Vagina (tissue), 2 donors: ENCODE measurements at regions not wholly inside any gene's neighbourhood (a gene's known extent, or its start where the extent isn't known, plus 50 kb on each side); places are given as distances from the start of the nearest gene placed in this dataset.
A peak's percentile ranks its signal among the peaks of the same experiment; 100 is the strongest.

Experiments used
- DNase-seq, 2 donors: peaks; one replicate each; pipeline ENCODE4 v3.0.0-alpha.2; 2017; ENCODE audit errors: extremely low spot score in 2 of 2
- H3K27ac ChIP-seq: fragments of 200-600 bp; sonication (generic); one replicate; pipeline ENCODE4 v1.5.1; 2019
- H3K27me3 ChIP-seq: fragments of 200-600 bp; sonication (generic); one replicate; pipeline ENCODE4 v1.5.1; 2019
- H3K36me3 ChIP-seq, 2 donors: fragments of 200-600 bp; sonication (generic); one replicate each; pipeline ENCODE4 v1.5.1; 2017 to 2019
- H3K4me1 ChIP-seq: fragments of 200-600 bp; sonication (generic); one replicate; pipeline ENCODE4 v1.5.1; 2019
- H3K4me3 ChIP-seq, 2 donors: fragments of 200-600 bp; sonication (generic); 1 replicate in 1 of 2; 2 replicates in 1 of 2; pipeline ENCODE4 v1.5.1; 2016 to 2019
- H3K9me3 ChIP-seq: fragments of 200-600 bp; sonication (generic); one replicate; pipeline ENCODE4 v1.5.1; 2019
- POLR2A ChIP-seq, 2 donors: fragments of 450-650 bp; IDR thresholded peaks; one replicate each; pipeline ENCODE4 v1.6.1; 2017; ENCODE audit warnings: antibody characterized with exemption in 2 of 2, mild to moderate bottlenecking in 2 of 2, moderate library complexity in 2 of 2
- POLR2AphosphoS5 ChIP-seq, 2 donors: sonication (generic); formaldehyde crosslinking; IDR thresholded peaks; one replicate each; pipeline ENCODE4 v1.9.0; 2017; ENCODE audit warnings: antibody characterized with exemption in 2 of 2, mild to moderate bottlenecking in 2 of 2, low read depth in 1 of 2; ENCODE audit not compliant: insufficient read depth in 1 of 2
- intact Hi-C: fragments of 100-400 bp; cut with DNase I; formaldehyde crosslinking; loops from one replicate; pipeline ENCODE4 v1.15.1; 2023
- TF ChIP-seq, protein P1 (sequence below), 3 experiments: fragments of 450-650 bp in 2 of 3; fragments of 200-600 bp in 1 of 3; sonication (generic) in 1 of 3; IDR thresholded peaks; one replicate each; pipeline ENCODE4 v1.5.1; 2017 to 2019; ENCODE audit warnings: antibody characterized with exemption in 3 of 3, mild to moderate bottlenecking in 2 of 3, moderate library complexity in 2 of 3

DNA sequence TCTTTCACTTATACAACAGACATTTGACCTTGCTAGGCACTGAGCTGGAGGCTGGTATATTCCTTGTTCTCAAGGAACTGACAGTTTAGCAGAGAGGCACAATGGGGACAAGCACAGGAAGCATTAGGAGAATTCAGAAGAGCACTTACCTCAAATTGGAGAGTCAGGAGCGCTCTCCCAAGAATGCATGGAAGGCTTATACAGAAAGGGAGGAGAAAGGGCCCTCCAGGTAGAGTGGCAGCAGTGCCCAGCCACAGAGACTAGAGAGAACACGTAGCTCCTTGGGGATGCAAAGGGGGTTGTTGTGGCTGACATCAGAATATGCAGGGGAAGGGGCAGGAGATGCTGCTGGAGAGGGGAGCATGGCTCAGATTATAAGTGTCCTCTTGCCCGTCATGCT lies 78.2 kb upstream of the MKLN1 start:
- peak overlapping the region; percentile 54 for H3K27ac ChIP-seq
- no peaks in the 10 kb centered on the region for H3K4me1 ChIP-seq
- intact Hi-C loops, result no loop called here
- no peak for DNase-seq
- no peaks in the 10 kb centered on the region for H3K27me3 ChIP-seq
- no peaks in the 10 kb centered on the region for H3K36me3 ChIP-seq
- TF ChIP-seq POLR2A (IDR thresholded peaks at IDR 0.05) (no peak), POLR2AphosphoS5 (IDR thresholded peaks at IDR 0.05; ENCODE audit: insufficient read depth in 1 of 2, low read depth in 1 of 2) (no peak)
- TF ChIP-seq, protein P1, sequence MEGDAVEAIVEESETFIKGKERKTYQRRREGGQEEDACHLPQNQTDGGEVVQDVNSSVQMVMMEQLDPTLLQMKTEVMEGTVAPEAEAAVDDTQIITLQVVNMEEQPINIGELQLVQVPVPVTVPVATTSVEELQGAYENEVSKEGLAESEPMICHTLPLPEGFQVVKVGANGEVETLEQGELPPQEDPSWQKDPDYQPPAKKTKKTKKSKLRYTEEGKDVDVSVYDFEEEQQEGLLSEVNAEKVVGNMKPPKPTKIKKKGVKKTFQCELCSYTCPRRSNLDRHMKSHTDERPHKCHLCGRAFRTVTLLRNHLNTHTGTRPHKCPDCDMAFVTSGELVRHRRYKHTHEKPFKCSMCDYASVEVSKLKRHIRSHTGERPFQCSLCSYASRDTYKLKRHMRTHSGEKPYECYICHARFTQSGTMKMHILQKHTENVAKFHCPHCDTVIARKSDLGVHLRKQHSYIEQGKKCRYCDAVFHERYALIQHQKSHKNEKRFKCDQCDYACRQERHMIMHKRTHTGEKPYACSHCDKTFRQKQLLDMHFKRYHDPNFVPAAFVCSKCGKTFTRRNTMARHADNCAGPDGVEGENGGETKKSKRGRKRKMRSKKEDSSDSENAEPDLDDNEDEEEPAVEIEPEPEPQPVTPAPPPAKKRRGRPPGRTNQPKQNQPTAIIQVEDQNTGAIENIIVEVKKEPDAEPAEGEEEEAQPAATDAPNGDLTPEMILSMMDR (IDR thresholded peaks at IDR 0.05), result no peak
- no peaks in the 10 kb centered on the region for H3K9me3 ChIP-seq
- H3K4me3 ChIP-seq, result no peak overlapping the region

DNA sequence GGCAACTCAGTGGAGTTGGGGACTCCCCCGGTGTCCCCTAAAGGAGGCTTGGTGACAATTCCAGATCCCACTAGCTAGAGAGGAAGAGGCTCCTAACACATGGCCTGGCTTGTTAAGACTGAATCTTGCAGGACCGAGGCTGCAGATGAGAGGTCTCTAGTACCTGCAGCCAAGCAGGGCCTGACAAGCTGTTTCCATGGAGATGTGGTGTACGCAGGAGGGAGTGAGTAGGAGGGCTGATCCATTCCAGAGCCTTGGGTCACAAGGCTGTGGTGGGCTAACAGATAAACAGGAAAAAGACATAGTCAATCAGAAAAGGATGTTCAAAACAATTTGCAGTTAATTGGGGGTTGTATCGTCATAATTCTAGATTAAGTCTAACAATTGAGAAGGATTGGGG lies 77.3 kb upstream of the MKLN1 start:
- H3K9me3 ChIP-seq, result peaks cover 5% of the 10 kb centered on the region

DNA sequence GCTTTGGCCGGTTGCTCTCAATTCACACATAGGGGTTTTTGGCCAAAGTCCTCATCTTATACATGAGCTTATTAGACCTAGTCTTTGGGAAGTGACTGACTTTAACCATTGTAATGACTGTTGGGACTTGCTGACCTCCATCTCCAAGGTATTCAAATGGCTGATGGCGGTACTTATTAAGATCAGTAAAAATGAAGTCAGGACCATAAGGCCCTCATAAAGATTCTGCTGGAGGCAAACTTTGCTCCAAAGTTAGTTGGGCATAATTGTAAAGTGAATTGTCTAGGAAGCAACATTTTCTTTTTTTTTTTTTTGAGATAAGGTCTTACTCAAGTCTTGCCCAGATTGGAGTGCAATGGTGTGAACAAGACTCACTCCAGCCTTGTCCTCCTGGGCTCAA lies 76.3 kb upstream of the MKLN1 start:
- no peaks in the 10 kb centered on the region for H3K36me3 ChIP-seq
- no peak for TF ChIP-seq POLR2AphosphoS5 (IDR thresholded peaks at IDR 0.05; ENCODE audit: insufficient read depth in 1 of 2, low read depth in 1 of 2)
- no peak for TF ChIP-seq POLR2A (IDR thresholded peaks at IDR 0.05)
- TF ChIP-seq, protein P1 (IDR thresholded peaks at IDR 0.05), result no peak
- intact Hi-C loops, result no loop called here
- H3K27me3 ChIP-seq, result no peaks in the 10 kb centered on the region
- no peak overlapping the region for H3K4me3 ChIP-seq
- no peaks in the 10 kb centered on the region for H3K4me1 ChIP-seq
- no peak overlapping the region for H3K27ac ChIP-seq
- no peak for DNase-seq
- H3K9me3 ChIP-seq, result peaks cover 8% of the 10 kb centered on the region

More for the DNA sequence above, 77.3 kb upstream of the MKLN1 start:
- intact Hi-C loops, result no loop called here
- Histone ChIP-seq H3K4me1 (no peaks in the 10 kb centered on the region), H3K27me3 (no peaks in the 10 kb centered on the region), H3K36me3 (no peaks in the 10 kb centered on the region), H3K4me3 (no peak overlapping the region), H3K27ac (peak overlapping the region; percentile 54)
- no peak for TF ChIP-seq POLR2A (IDR thresholded peaks at IDR 0.05)
- TF ChIP-seq, protein P1 (IDR thresholded peaks at IDR 0.05), result no peak
- no peak for TF ChIP-seq POLR2AphosphoS5 (IDR thresholded peaks at IDR 0.05; ENCODE audit: insufficient read depth in 1 of 2, low read depth in 1 of 2)
- DNase-seq, result no peak

DNA sequence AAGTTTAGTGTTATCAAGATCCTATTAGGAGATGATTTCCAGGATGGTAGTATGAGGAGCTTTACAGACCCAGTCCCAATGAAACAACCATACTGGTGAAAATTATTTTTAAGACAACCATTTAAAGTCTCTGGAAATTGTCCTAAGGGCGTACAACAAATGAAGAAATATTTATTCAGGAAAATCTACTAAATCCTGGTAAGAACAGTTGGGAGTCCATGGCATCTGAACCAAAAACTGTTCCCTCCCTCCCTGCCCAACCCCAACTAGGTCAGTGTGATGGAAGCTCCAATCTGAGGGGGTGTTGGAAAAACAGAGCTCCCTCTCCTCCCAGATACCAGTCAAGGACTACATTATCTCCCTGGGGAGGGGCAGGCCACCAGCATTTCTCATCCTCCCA lies 74.7 kb upstream of the MKLN1 start:
- Histone ChIP-seq H3K27ac (no peak overlapping the region), H3K36me3 (no peaks in the 10 kb centered on the region), H3K9me3 (peaks cover 8% of the 10 kb centered on the region), H3K27me3 (no peaks in the 10 kb centered on the region), H3K4me1 (no peaks in the 10 kb centered on the region), H3K4me3 (no peak overlapping the region)
- TF ChIP-seq, protein P1 (IDR thresholded peaks at IDR 0.05), result no peak
- TF ChIP-seq POLR2A (IDR thresholded peaks at IDR 0.05), result no peak
- no peak for TF ChIP-seq POLR2AphosphoS5 (IDR thresholded peaks at IDR 0.05; ENCODE audit: insufficient read depth in 1 of 2, low read depth in 1 of 2)
- intact Hi-C loops, result no loop called here
- DNase-seq, result no peak

DNA sequence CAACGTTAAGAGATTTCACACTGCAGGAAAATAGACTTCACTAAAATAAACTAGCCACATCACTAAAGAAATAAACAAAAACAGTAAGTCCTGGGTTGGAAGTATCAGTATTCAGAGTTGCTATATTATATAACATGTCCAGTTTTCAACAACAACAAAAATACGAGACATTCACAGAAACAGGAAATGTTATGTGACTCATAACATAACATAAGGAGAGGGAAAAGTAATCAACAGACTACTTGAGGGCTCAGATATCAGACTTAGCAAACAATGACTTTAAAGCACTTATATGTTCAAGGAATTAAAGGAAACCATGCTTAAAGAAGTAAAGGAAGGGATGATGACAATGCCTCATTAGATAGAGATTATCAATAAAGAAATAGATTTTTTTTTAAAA lies 73.5 kb upstream of the MKLN1 start:
- Histone ChIP-seq H3K4me3 (no peak overlapping the region), H3K4me1 (no peaks in the 10 kb centered on the region), H3K27ac (no peak overlapping the region), H3K9me3 (peaks cover 8% of the 10 kb centered on the region), H3K36me3 (no peaks in the 10 kb centered on the region), H3K27me3 (no peaks in the 10 kb centered on the region)
- DNase-seq, result no peak
- TF ChIP-seq POLR2A (IDR thresholded peaks at IDR 0.05), result no peak
- TF ChIP-seq POLR2AphosphoS5 (IDR thresholded peaks at IDR 0.05; ENCODE audit: insufficient read depth in 1 of 2, low read depth in 1 of 2), result no peak
- TF ChIP-seq, protein P1 (IDR thresholded peaks at IDR 0.05), result no peak
- intact Hi-C loops, result no loop called here
